Stimulated activated CD8-positive, alpha-beta memory T cell treated with anti-CD3 and anti-CD28 coated beads, Interleukin-15, amount 100 ng/mL, for 24 hours (primary cell): ENCODE measurements at regions not wholly inside any gene's neighbourhood (a gene's known extent, or its start where the extent isn't known, plus 50 kb on each side); places are given as distances from the start of the nearest gene placed in this dataset.
"Not testable (repeated sequence)": the region's sequence is repeated elsewhere in the genome, so short reads cannot be mapped to it uniquely, and the experiment has no call there.

Experiments
- DNase-seq: peaks from one replicate; pipeline ENCODE4 v3.0.0-alpha.2; 2020; ENCODE audit warnings: low read depth

DNA sequence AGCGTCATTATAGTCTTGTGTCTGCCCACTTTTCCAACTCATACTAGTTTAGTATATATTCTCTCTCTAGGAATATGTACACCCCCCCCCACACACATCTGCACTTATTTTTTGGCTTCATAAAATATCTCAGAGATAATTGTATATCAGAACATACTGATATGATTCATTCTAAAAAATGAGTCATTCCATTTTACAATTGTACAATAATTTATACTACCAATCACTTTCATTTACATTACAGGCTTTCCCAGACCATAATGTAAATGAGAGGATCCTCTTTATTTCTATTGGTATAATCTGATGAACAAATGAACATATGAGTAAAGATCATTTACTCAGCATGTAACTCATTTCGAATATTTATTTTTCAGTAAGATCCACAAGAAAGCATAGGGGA lies 1842.9 kb upstream of the C9orf72 start:
- no peak for DNase-seq

DNA sequence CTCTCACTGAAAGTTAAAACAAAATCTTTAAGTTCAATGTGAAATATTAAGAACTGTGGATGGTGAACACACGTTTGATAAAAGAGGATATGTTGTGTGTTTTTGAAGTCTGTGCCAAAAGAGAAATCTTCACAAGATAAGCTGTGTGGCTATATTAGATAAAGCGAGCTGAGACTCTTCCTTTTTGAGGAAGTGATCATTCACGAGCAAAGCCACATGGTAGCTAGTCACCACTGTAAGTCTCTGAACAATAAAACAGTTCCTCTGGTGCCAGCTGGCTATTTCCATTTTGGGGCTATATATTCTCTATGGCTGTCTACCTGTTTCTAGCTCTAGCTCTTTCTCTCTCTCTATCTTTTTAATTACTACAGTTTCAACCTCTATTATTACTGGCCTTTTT lies 1849.2 kb upstream of the C9orf72 start:
- DNase-seq = no peak

DNA sequence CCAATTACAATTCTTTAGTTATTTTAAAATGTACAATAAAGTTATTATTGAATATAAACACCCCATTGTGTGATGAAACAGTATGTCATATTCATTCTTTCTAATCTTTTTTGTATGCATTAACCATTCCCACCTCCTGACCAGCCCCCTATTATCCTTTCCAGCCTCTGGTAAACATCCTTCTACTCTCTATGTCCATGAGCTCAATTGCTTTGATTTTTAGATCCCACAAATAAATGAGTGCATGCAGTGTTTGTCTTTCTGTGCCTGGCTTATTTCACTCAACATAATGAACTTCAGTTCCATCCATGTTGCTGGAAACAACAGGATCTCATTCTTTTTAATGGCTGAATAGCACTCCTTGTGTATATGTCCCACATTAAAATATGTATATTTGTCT lies 1858.9 kb upstream of the C9orf72 start:
- DNase-seq = no peak

DNA sequence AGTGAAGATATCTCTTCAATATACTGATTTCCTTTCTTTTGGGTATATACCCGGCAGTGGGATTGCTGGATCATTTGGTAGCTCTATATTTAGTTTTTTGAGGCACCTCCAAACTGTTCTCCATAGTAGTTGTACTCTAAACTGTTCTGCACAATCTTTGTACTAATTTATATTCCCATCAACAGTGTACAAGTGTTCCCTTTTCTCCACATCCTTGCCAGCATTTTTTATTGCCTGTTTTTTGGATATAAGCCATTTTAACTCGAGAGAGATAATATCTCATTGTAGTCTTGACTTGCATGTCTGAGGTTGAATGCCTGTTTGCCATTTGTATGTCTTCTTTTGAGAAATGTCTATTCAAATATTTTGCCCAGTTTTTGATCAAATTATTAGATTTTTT lies 1859.4 kb upstream of the C9orf72 start:
- not testable (repeated sequence) for DNase-seq

DNA sequence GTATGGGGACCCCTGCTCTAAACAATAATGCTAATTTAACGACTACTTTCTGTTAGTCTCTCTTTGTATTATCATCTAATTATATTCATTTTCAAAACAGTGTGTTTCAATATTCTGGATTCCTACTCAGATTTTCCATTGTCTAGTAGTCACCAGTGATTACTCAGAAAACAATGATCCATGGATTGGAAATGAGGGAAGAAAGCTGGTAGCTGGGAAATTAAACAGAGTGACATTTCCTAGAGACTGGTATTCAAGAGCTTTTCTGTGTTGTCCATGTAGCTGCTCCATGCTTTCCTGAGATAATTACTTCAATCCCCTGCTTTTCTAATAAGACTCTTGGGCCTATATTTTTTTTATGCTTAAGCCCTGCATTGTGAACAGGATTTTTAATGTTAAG lies 1862.1 kb upstream of the C9orf72 start:
- no peak for DNase-seq

DNA sequence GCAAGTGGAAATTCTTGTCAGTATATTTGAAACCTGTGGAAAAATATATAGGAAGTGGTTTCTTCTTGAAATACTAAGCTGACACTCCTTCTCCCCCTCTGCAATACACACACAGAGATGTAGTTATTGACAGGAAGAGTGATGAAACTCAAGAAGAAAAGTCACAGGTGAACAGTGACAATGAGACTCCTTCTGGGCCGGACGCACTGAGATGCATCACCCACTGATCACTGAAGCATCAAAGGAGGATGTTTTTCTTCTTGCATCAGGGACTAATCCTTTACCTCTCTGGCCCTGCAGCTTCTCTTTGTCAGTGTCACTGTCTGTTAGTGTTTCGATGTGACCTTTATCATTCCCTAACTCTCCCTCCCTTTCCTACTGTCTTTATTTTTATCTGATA lies 1864.2 kb upstream of the C9orf72 start:
- no peak for DNase-seq

DNA sequence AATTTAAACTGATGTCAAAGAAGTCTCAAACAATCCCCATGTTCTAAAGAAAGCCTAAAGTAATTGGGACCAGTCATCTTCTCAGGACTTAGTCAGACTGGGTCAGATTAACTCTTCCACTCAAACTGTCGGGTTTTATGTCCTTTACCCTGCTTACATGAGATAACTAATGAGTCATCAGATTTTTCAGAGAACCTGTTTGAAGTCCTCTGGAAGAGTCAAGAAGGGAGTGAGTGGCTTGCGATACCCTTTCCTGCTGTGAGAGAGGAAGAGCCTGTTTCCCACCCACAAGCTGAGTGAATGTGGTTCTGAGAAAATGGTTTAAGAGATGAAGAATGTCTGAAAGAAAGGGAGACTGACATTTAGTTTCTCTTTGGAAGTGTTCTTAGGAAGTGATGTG lies 1866.7 kb upstream of the C9orf72 start:
- no peak for DNase-seq

DNA sequence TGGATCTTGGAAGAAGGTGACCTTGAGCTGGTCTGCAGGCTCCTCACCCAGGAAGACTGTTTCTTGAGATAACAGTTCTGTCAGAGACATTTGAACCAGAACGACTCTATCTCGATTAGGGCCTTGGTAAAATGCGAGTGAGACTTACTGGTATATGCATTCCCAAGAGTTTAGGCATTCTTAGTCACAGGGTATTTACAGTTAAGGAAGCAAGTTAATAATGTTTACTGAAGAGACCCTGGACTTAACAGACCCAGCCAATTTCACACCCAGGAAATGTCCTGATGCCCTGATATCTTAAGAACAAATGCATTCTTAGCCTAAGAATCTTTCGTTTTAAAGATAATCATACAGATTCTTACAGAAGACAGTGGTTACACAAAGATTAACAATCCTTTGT lies 1867.2 kb upstream of the C9orf72 start:
- DNase-seq = no peak

DNA sequence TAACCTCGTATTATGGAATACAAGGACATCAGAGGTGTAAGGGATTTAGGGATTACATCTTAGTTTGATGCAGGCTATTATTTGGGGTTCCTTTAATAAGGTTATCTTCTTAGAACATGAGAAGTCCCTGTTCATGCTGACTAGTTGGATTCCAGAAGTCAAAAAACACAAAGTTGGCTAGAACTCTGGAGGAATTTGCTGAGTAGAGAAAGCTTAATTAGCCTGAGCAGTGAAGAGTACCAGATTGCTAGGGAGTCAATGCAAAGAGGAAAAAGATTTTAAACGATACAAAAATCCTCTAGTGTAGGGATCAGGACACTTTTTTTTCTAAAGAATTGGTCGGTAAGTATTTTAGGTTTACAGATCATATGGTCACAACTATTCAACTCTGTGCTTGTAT lies 1872.5 kb upstream of the C9orf72 start:
- no peak for DNase-seq

DNA sequence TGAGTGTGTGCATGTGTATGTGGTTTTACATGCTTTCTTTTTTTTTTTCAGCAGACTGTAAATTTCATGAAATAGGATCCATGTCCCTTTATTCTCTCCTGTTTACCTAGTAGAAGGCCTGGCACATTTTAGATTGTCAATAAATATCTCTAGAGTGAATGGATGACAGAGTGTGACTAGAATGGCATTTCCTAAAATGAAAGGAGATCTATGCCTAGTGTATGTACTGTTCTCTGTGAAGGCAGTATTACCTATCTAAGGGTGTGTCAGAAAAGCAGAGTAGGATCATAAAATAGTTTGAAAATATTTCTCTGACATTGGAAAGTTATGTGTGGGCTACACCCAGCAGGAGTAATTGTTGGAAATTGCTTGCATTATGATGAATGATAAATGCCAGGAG lies 1876.0 kb upstream of the C9orf72 start:
- no peak for DNase-seq

DNA sequence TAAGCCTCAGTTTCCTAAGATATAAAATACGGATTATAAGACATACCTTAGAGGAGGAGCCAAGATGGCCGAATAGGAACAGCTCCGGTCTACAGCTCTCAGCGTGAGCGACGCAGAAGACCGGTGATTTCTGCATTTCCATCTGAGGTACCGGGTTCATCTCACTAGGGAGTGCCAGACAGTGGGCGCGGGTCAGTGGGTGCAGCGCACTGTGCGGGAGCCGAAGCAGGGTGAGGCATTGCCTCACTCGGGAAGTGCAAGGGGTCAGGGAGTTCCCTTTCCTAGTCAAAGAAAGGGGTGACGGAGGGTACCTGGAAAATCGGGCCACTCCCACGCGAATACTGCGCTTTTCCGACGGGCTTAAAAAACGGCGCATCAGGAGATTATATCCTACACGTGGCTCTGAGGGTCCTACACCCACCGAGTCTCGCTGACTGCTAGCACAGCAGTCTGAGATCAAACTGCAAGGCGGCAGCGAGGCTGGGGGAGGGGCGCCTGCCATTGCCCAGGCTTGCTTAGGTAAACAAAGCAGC lies 1877.1 kb upstream of the C9orf72 start:
- not testable (repeated sequence) for DNase-seq

DNA sequence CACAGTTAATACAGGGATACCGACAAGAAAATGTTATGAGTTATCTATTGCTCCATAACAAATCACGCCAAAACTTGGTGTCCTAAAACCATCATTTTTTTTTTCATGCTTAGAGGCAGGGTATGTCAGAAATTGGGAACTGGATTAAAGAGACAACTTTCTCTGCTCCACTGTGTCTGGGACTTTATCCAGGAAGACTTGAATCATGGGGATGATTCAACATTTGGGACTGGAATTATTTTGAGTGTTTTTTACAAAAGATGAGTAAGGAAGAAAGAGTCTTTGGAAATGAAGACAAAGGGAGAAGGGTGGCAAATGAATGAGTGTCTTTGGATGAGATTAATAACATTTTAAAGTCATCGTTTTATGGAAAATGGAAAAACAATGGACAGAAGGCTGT lies 1883.7 kb upstream of the C9orf72 start:
- no peak for DNase-seq

DNA sequence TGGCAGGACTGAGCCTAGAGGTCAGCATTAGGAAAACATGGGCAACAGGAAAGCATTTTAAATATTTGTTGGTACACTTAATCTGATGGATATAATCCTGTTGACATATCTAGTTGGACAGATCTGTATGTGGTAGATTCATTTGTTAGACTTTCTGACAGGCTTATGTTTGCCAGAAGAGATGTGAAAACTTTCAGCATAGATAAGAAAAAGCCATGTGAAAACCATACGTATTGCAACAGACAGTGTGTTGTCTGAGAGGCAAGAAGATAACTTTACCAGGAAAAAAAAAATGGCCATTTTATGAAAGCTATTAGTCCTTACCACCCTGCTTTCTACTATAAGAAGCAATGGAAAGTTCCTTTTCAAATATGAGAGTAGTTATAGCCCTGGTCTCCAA lies 1902.2 kb upstream of the C9orf72 start:
- no peak for DNase-seq

DNA sequence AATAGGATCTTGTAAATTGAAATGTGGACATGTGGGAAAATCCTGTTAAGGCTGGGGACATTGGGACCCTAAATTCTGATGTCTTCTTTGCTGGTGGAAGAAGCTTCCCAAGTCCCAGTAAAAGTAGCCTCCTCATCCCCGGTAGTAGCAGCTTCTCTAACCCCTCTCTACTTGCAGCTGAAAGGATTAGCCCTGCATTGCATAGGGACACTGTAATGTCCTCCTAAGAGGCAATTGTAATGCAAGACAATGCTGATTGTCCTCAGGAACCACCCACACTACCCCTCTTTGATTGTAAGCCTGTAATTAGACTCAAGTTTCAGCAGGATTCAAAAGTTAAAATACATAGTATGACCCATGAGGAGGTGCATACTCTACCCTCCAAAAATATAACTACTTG lies 1938.4 kb upstream of the C9orf72 start:
- no peak for DNase-seq

DNA sequence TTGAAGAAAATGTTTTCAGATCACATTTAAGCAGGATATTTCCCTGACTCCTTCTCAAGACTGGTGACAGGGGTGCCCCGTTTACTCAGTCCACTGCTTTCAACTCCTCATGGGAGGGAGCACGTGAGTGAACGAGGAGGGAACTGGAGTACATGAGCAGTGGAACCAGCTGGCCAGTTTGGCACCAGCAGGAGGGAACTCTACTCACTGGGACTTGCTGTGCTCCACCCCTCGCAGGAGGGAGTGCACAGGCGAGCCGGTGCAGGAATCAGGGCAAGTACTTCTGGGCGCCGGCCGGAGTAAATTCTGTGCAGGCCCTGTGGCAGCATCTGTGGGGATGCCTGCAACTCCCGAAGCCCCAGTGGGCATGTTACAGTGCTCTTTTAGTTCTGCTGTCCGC lies 1941.1 kb upstream of the C9orf72 start:
- no peak for DNase-seq

DNA sequence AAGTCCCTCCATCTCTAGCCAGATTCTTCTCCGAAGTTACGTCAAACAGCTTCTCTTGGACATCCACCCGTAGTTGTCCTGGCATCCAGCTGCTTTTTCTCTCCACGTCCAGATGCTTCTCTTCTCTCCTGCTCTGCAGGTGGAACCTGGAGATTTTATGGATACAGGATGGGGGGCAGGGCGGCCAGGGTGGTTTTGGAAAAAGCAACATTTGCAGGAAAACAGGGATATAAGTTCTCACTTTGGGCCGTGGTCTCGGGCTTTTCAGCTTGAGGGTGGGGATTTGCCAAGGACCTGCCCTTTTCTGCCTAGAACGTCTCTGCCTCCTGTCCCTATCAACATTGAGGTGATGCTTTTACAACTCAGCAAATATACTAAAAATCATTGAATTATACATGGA lies 1941.6 kb upstream of the C9orf72 start:
- no peak for DNase-seq

DNA sequence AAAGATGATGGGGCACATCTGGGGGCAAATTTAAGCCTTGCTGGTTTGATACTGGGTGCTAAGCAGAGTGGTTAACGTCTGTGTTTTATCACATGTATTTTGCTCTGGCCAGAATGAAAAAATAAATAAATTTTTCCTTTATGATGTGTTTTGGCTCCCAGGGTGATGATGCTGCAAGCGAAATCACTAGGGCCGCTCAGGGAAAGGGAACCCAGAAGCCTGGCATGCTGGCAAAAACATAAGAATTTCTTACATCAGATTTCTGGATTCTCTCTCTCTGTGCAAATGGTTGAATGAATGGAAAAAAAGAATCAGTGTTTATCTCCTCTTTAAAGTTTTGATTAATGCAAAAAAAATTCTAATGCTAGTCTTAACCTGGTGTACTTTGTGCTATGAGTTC lies 1975.2 kb upstream of the C9orf72 start:
- DNase-seq = no peak

DNA sequence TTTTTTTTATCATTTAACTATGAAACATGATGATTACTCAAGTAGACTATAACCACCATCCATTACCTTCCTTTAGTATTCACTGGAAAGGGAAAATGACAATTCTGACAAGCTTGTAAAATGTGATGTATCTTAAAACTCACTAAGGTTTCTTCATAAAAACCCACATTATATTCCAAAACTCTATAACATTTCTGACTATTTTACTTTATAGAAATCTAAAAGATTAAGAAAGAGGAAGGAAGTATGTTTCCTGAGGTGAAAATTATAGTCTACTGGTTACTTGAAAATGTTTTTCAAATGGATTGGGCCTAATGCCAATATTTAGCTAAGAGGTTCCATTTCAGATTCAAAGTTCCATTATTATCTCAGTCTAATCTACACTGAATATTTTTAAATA lies 1982.2 kb upstream of the C9orf72 start:
- no peak for DNase-seq

DNA sequence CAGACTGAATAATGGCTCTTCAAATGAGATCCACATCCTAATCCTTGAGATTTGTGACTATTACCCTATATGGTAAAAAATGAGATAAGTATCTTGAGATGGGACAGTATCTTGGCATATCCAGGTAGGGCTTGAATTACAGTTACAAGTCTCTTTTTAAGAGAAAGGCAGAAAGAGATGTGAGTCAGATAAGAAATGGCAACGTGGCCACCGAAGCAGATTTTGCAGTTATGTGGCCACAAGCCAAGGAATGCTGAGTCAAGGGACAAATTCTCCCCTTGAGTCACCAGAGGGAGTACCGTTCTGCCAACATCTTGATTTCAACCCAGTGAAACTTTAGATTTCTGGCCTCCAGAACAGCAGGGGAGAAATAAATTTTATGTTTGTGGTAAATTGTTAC lies 1983.0 kb upstream of the C9orf72 start:
- DNase-seq = no peak

DNA sequence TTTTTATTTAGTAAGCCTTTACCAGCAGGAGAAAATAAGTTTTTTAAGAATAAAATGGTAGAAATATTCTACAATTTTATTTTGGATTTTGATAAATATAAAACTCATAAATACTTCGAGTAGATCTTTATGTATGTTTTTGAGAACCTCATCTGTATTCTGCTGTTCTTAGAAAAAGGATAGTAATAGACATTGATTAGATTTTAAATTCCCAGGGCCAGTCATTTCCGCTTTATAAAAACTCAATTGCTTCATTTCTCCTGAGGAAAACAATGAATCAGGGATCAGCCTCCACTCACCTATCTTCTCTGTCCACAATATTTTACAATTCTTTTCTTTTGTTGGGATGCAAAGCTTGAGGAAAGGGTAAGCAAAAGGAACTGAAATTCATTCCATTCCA lies 1983.5 kb upstream of the C9orf72 start:
- DNase-seq = no peak

DNA sequence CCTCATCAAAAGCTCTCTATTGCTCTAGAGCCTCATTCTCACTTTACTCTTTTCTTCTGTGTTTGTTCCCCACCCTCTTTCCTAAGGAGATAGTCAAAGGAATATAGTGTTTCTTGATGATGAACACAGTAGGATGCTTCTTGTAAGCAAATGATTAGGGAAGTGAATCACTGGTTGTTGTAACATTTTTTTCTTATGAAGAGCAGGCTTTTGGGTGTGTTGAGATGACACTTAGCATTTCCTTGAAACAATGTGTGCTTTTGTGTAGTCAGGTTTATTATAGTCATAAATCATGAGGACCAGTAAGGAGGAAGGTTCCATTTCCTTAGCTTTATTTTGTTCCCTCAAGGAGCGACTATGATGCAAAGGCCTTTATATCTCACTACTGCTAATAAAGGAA lies 1991.3 kb upstream of the C9orf72 start:
- DNase-seq = no peak

DNA sequence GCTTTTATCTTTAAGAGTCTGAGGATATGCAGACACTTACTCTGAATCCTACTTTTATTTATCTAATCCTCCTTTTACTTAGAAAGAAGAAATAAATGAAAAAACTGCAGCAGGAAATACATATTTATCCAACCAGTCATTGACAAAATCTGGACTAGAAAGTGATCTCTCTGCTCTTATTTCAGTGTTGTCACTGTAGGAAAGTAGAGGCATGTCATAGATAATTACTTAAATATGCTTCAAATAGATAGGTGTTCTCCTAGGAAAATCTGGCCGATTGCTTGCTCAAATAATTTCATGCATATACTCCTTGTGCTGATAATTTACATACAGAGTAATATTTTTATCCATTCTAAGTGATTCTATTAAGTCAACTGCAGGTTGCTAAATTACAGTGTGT lies 2001.9 kb upstream of the C9orf72 start:
- no peak for DNase-seq

DNA sequence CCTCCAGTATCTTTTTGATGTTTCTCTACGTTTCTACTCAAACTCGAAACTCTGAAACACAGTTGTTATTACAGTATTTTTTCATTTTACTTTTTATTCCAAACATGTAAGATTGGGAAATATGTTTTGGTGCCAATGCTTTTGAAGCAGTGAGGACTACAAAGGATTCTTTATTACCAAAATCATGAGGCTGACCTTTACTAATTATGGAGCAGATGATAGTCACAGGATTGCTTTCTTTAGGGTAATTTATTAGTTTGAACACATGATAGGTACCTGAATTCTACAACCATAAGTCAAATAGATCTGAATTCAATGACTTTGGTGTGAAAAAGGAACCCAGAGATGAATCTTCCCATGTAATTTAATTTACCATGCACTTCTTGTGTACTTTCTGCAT lies 2015.1 kb upstream of the C9orf72 start:
- no peak for DNase-seq

DNA sequence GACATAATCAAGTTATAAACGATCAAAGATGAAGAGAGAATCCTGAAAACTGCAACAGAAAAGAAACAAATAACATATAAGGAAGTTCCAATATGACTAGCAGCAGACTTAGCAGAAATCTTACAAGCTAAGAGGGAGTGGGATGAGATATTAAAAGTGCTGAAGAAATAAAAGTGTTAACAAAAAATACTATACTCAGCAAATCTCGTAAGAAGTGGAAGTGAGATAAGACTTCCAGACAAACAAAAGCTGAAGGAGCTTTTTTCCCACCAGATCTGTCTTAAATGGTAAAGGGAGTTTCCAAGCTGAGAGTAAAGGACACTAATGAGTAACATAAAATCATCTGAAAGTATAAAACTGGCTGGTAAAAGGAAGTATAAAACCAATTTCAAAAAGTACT lies 2036.0 kb upstream of the C9orf72 start:
- DNase-seq = no peak

DNA sequence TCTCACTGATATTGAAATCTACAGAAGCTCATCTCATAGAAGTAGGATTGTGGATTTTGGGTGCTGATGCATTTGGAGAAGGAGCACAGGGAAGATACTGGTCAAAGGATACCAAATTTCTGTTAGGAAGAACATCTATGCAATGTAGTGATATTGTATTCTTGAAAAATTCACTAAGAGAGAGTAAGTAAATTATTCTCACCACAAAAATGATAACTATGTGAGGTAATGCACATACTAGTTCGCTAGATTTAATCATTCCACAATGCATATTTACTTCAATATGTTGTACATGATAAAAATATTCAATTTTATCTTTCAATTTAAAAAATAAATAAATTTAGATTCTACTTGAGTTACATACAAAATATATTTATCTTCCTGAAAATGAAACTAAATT lies 2040.5 kb upstream of the C9orf72 start:
- no peak for DNase-seq
